GM19395 (cell line): ENCODE measurements at regions not wholly inside any gene's neighbourhood (a gene's known extent, or its start where the extent isn't known, plus 50 kb on each side); places are given as distances from the start of the nearest gene placed in this dataset.
"Not testable (repeated sequence)": the region's sequence is repeated elsewhere in the genome, so short reads cannot be mapped to it uniquely, and the experiment has no call there.

Experiments used
- ATAC-seq: cut with Tn5 transposase; IDR thresholded peaks from one replicate; pipeline ENCODE4 v1.9.1; 2021; ENCODE audit warnings: mild to moderate bottlenecking, moderate library complexity; ENCODE audit not compliant: unreplicated experiment

DNA sequence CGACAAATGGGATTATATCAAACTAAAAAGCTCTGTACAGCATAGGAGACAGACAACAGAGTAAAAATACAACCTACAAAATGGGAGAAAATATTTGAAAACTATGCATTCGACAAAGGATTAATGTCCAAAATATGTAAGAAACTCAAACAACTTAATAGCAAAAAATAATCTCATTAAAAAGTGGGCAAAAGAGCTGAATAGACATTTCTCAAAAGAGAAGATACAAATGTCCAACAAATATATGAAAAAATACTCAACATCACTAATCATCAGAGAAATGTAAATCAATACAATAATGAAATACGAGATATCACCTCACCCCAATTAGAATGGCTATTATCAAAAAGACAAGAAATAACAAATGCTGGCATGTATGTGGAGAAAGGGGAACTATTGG, 272.9 kb downstream of the KLHL13 start:
- ATAC-seq, result no peak

GRCh38 chrX:117840645-117841044, 276.0 kb downstream of the KLHL13 start:
- ATAC-seq, result peak; percentile 55

GRCh38 chrX:117839544-117839943, 277.1 kb downstream of the KLHL13 start:
- ATAC-seq, result no peak

- ATAC-seq, result no peak
Measured at GRCh38 chrX:117838581-117839331, 277.9 kb downstream of the KLHL13 start.

DNA sequence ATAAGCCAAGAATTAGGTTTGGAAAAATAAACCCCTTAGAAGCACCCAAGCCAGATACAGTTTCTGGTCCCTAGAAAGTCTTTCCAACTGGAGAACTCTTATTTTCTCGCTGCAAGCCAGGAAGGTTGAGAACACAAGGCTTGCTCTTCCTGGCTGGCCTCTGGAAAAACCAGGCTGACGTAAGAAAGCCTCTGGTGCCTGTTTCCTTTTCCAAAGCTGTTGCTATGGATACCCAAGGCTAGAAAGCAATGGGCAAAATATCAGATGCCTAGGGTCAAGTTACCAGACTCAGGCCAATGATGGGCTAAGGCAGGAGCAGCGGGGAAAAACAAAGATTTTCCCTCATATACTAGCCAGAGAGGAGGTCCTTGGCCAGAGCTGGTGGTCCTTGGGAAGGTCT, 281.6 kb downstream of the KLHL13 start:
- no peak for ATAC-seq

GRCh38 chrX:117834076-117834475, 282.5 kb downstream of the KLHL13 start:
- no peak for ATAC-seq

GRCh38 chrX:117821472-117821871, 295.1 kb downstream of the KLHL13 start:
- ATAC-seq, result not testable (repeated sequence)

DNA sequence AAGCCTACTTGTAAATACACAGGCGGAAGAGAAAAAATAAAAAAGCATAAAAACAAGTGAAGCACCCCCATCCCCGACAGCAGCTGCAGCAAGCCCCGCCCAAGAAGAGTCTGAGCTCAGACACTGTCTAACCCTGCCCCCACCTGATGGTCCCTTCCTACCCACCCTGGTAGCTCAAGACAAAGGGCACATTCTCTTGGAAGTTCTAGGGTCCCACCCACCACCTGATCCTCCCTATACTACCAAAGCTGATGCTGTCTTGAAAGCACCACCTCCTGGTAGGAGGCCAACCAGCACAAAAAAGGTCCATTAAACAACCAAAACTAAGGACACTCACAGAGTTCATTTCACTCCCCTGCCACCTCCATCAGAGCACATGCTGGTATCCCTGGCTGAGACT, 308.2 kb downstream of the KLHL13 start:
- ATAC-seq, result no peak

DNA sequence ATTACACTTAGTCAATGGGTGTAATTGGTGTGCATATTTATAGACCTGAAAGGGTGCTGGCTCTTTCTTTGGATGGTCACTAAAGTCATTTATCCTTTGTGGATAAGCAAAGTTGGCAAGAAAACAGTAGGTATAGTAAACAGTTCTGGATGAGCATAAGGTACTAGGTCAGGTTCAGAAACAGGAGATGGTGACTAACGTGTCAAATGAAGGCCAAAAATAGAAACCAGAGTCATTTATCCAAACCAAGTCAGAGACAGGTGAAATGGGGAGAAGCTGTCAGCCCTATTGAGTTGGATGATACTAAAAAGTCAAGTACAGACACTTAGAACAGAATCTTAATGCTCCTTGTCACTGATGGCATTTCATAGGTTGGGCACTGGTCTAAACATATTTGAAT, 313.1 kb downstream of the KLHL13 start:
- no peak for ATAC-seq

- no peak for ATAC-seq
Measured at GRCh38 chrX:117788339-117788738, 328.3 kb downstream of the KLHL13 start.

GRCh38 chrX:117771384-117771783, 345.2 kb downstream of the KLHL13 start:
- ATAC-seq, result no peak

DNA sequence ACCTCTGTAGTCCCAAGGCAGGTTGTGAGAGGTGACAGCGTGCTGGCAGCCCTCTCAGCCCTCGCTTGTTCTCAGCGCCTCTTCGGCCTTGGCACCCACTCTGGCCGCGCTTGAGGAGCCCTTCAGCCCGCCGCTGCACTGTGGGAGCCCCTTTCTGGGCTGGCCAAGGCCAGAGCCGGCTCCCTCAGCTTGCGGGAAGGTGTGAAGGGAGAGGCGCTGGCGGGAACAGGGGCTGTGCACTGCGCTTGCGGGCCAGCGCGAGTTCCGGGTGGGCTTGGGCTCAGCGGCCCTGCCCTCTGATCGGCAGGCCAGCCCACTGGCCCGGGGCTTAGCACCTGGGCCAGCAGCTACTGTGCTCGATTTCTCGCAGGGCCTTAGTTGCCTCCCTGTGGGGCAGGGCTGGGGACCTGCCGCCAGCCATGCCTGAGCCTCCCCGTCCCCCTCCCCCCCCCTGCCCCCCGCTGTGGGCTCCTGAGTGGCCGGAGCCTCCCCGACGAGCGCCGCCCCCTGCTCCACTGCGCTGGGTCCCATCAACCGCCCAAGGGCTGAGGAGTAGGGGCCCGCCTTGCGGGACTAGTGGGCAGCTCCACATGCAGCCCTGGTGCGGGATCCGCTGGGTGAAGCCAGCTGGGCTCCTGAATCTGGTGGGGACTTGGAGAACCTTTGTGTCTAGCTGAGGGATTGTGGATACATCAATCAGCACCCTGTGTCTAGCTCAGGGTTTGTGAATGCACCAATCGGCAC, 347.6 kb downstream of the KLHL13 start:
- no peak for ATAC-seq

- no peak for ATAC-seq
Measured at GRCh38 chrX:117765211-117765610, 351.4 kb downstream of the KLHL13 start.

DNA sequence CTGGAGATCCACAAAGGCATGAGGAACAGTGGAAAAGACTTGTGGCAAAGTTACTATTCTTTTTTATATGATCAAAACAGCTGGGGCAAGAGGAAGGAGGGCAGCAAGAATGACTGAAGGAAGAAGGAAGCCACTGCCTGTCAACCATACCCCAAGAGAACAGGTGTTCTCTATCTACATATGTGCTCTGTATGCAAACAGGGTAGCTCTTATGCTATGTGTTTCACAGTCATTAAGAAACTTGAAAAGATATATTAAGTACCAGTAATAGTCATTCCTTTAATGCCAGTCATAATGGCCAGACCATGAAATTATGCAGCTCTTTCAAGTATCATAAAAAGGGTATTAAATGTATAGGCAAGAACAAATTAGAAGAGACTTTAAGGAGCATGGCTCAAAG, 363.9 kb downstream of the KLHL13 start:
- peak; percentile 70 for ATAC-seq

- ATAC-seq, result no peak
Measured at GRCh38 chrX:117751155-117751554, 365.5 kb downstream of the KLHL13 start.

DNA sequence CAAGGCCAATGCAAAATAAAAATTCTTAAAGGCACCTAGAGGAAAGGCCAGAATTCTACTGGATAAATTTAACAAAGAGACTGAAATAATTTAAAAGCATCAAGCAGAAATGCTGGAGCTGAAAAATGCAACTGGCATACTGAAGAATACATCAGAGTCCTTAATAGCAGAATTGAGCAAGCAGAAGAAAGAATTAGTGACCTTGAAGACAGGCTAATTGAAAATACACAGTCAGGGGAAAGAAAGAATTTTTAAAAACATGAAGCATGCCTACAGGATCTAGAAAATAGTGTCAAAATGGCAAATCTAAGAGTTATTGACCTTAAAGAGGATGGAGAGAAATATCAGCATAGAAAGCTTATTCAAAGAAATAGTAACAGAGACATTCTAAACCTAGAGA, 371.7 kb downstream of the KLHL13 start:
- no peak for ATAC-seq

DNA sequence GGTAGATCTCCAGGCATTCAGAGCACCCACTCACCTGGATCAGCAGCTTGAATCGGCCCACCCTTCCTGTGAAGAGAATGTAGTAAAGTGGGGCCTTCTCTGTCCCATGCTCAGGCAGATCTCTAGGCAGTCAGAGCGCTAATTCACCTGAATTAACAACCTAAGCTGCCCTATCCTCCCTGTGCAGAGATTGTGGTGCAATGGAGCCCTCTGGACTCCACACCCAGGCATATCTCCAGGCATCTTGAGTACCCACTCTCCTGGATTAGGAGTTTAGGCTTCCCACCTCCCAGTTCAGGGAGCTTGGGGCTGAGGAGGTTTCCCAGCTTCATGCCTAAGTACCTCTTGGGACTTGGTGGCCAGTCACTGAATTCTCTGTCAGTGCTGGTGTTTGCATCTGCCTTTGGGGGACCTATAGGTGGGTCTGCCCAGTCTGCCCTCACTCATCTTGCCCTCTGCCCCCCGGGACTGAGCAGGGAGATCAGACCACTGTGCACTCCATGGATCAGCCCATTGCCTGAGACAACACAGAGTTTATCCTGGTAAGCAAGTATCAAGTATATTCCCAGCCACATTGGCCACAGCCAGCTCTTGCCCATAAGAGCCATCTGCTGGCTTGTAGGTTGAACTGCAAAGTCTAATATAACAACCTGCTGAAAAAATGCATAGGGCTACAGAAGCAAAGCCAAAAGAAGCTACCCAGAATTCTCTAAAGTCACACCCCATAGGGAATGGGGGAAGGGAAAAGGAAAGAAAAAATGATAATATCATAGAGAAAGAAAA, 372.9 kb downstream of the KLHL13 start:
- no peak for ATAC-seq

GRCh38 chrX:117713411-117713810, 403.2 kb downstream of the KLHL13 start:
- no peak for ATAC-seq

GRCh38 chrX:117711782-117712181, 404.8 kb downstream of the KLHL13 start:
- ATAC-seq, result no peak

- no peak for ATAC-seq
Measured at GRCh38 chrX:117707948-117708743, 408.5 kb downstream of the KLHL13 start.

- ATAC-seq, result no peak
Measured at GRCh38 chrX:117701050-117701449, 415.6 kb downstream of the KLHL13 start.
